ENCODE measurements at regions not wholly inside any gene's neighbourhood (a gene's known extent, or its start where the extent isn't known, plus 50 kb on each side); places are given as distances from the start of the nearest gene placed in this dataset.
"Not testable (repeated sequence)": the region's sequence is repeated elsewhere in the genome, so short reads cannot be mapped to it uniquely, and the experiment has no call there.

- Histone ChIP-seq H3K4me1 (ENCODE audit: control insufficient read depth, low read depth, low read length) (peaks cover 13% of the 10 kb centered on the region), H3K27ac (ENCODE audit: low read length) (no peak overlapping the region), H3K9me3 (ENCODE audit: control insufficient read depth, low read depth, low read length) (no peaks in the 10 kb centered on the region), H3K4me3 (ENCODE audit: low read length) (no peak overlapping the region), H3K36me3 (ENCODE audit: control insufficient read depth, low read depth, low read length) (no peaks in the 10 kb centered on the region), H3K27me3 (ENCODE audit: control insufficient read depth, insufficient read depth, low read length) (no peaks in the 10 kb centered on the region), H3K9ac (ENCODE audit: low read length) (no peak overlapping the region)
Observed at GRCh38 chr4:159684061-159684460, 581.2 kb downstream of the RAPGEF2 start.

GRCh38 chr4:159685340-159686092 lies 582.6 kb downstream of the RAPGEF2 start:
- Histone ChIP-seq H3K4me1 (ENCODE audit: control insufficient read depth, low read depth, low read length) (peaks cover 13% of the 10 kb centered on the region), H3K9ac (ENCODE audit: low read length) (no peak overlapping the region), H3K4me3 (ENCODE audit: low read length) (no peak overlapping the region), H3K36me3 (ENCODE audit: control insufficient read depth, low read depth, low read length) (no peaks in the 10 kb centered on the region), H3K9me3 (ENCODE audit: control insufficient read depth, low read depth, low read length) (no peaks in the 10 kb centered on the region), H3K27me3 (ENCODE audit: control insufficient read depth, insufficient read depth, low read length) (no peaks in the 10 kb centered on the region), H3K27ac (ENCODE audit: low read length) (no peak overlapping the region)

- no peak overlapping the region for H3K9ac ChIP-seq (ENCODE audit: low read length)
- H3K27me3 ChIP-seq (ENCODE audit: control insufficient read depth, insufficient read depth, low read length), result no peaks in the 10 kb centered on the region
- H3K9me3 ChIP-seq (ENCODE audit: control insufficient read depth, low read depth, low read length), result no peaks in the 10 kb centered on the region
- no peak overlapping the region for H3K4me3 ChIP-seq (ENCODE audit: low read length)
- peaks cover 13% of the 10 kb centered on the region for H3K4me1 ChIP-seq (ENCODE audit: control insufficient read depth, low read depth, low read length)
- no peaks in the 10 kb centered on the region for H3K36me3 ChIP-seq (ENCODE audit: control insufficient read depth, low read depth, low read length)
- H3K27ac ChIP-seq (ENCODE audit: low read length), result no peak overlapping the region
Observed at GRCh38 chr4:159689526-159689925, 586.6 kb downstream of the RAPGEF2 start.

GRCh38 chr4:159697322-159698283 lies 594.7 kb downstream of the RAPGEF2 start:
- Histone ChIP-seq H3K27ac (ENCODE audit: low read length) (no peak overlapping the region), H3K9me3 (ENCODE audit: control insufficient read depth, low read depth, low read length) (no peaks in the 10 kb centered on the region), H3K4me3 (ENCODE audit: low read length) (no peak overlapping the region), H3K4me1 (ENCODE audit: control insufficient read depth, low read depth, low read length) (no peaks in the 10 kb centered on the region), H3K36me3 (ENCODE audit: control insufficient read depth, low read depth, low read length) (no peaks in the 10 kb centered on the region), H3K27me3 (ENCODE audit: control insufficient read depth, insufficient read depth, low read length) (no peaks in the 10 kb centered on the region), H3K9ac (ENCODE audit: low read length) (no peak overlapping the region)

- H3K9ac ChIP-seq (ENCODE audit: low read length), result no peak overlapping the region
- H3K9me3 ChIP-seq (ENCODE audit: control insufficient read depth, low read depth, low read length), result no peaks in the 10 kb centered on the region
- H3K27me3 ChIP-seq (ENCODE audit: control insufficient read depth, insufficient read depth, low read length), result no peaks in the 10 kb centered on the region
- H3K36me3 ChIP-seq (ENCODE audit: control insufficient read depth, low read depth, low read length), result no peaks in the 10 kb centered on the region
- no peak overlapping the region for H3K4me3 ChIP-seq (ENCODE audit: low read length)
- H3K4me1 ChIP-seq (ENCODE audit: control insufficient read depth, low read depth, low read length), result no peaks in the 10 kb centered on the region
- no peak overlapping the region for H3K27ac ChIP-seq (ENCODE audit: low read length)
Observed at GRCh38 chr4:159698336-159698735, 595.5 kb downstream of the RAPGEF2 start.

- Histone ChIP-seq H3K36me3 (ENCODE audit: control insufficient read depth, low read depth, low read length) (no peaks in the 10 kb centered on the region), H3K4me3 (ENCODE audit: low read length) (no peak overlapping the region), H3K27me3 (ENCODE audit: control insufficient read depth, insufficient read depth, low read length) (no peaks in the 10 kb centered on the region), H3K9ac (ENCODE audit: low read length) (no peak overlapping the region), H3K9me3 (ENCODE audit: control insufficient read depth, low read depth, low read length) (no peaks in the 10 kb centered on the region), H3K27ac (ENCODE audit: low read length) (no peak overlapping the region), H3K4me1 (ENCODE audit: control insufficient read depth, low read depth, low read length) (no peaks in the 10 kb centered on the region)
Observed at GRCh38 chr4:159702200-159702599, 599.3 kb downstream of the RAPGEF2 start.

- Histone ChIP-seq H3K9me3 (ENCODE audit: control insufficient read depth, low read depth, low read length) (no peaks in the 10 kb centered on the region), H3K9ac (ENCODE audit: low read length) (no peak overlapping the region), H3K4me1 (ENCODE audit: control insufficient read depth, low read depth, low read length) (no peaks in the 10 kb centered on the region), H3K36me3 (ENCODE audit: control insufficient read depth, low read depth, low read length) (no peaks in the 10 kb centered on the region), H3K27me3 (ENCODE audit: control insufficient read depth, insufficient read depth, low read length) (no peaks in the 10 kb centered on the region), H3K27ac (ENCODE audit: low read length) (no peak overlapping the region), H3K4me3 (ENCODE audit: low read length) (no peak overlapping the region)
Observed at GRCh38 chr4:159705334-159705733, 602.5 kb downstream of the RAPGEF2 start.

- no peak overlapping the region for H3K4me3 ChIP-seq (ENCODE audit: low read length)
- no peak overlapping the region for H3K9ac ChIP-seq (ENCODE audit: low read length)
- no peaks in the 10 kb centered on the region for H3K9me3 ChIP-seq (ENCODE audit: control insufficient read depth, low read depth, low read length)
- no peaks in the 10 kb centered on the region for H3K4me1 ChIP-seq (ENCODE audit: control insufficient read depth, low read depth, low read length)
- no peak overlapping the region for H3K27ac ChIP-seq (ENCODE audit: low read length)
- no peaks in the 10 kb centered on the region for H3K27me3 ChIP-seq (ENCODE audit: control insufficient read depth, insufficient read depth, low read length)
- no peaks in the 10 kb centered on the region for H3K36me3 ChIP-seq (ENCODE audit: control insufficient read depth, low read depth, low read length)
Observed at GRCh38 chr4:159706704-159707103, 603.8 kb downstream of the RAPGEF2 start.

- H3K4me1 ChIP-seq (ENCODE audit: control insufficient read depth, low read depth, low read length); H3K36me3 ChIP-seq (ENCODE audit: control insufficient read depth, low read depth, low read length); H3K4me3 ChIP-seq (ENCODE audit: low read length); H3K9ac ChIP-seq (ENCODE audit: low read length); H3K27ac ChIP-seq (ENCODE audit: low read length); H3K9me3 ChIP-seq (ENCODE audit: control insufficient read depth, low read depth, low read length); H3K27me3 ChIP-seq (ENCODE audit: control insufficient read depth, insufficient read depth, low read length): not testable (repeated sequence)
Observed at GRCh38 chr4:159715180-159715579, 612.3 kb downstream of the RAPGEF2 start.

- Histone ChIP-seq H3K27ac (ENCODE audit: low read length) (no peak overlapping the region), H3K36me3 (ENCODE audit: control insufficient read depth, low read depth, low read length) (no peaks in the 10 kb centered on the region), H3K9me3 (ENCODE audit: control insufficient read depth, low read depth, low read length) (no peaks in the 10 kb centered on the region), H3K4me1 (ENCODE audit: control insufficient read depth, low read depth, low read length) (no peaks in the 10 kb centered on the region), H3K9ac (ENCODE audit: low read length) (no peak overlapping the region), H3K4me3 (ENCODE audit: low read length) (no peak overlapping the region), H3K27me3 (ENCODE audit: control insufficient read depth, insufficient read depth, low read length) (no peaks in the 10 kb centered on the region)
Observed at GRCh38 chr4:159719531-159719930, 616.7 kb downstream of the RAPGEF2 start.

GRCh38 chr4:159722052-159722451 lies 619.2 kb downstream of the RAPGEF2 start:
- no peaks in the 10 kb centered on the region for H3K36me3 ChIP-seq (ENCODE audit: control insufficient read depth, low read depth, low read length)
- no peaks in the 10 kb centered on the region for H3K27me3 ChIP-seq (ENCODE audit: control insufficient read depth, insufficient read depth, low read length)
- no peak overlapping the region for H3K9ac ChIP-seq (ENCODE audit: low read length)
- no peaks in the 10 kb centered on the region for H3K4me1 ChIP-seq (ENCODE audit: control insufficient read depth, low read depth, low read length)
- no peaks in the 10 kb centered on the region for H3K9me3 ChIP-seq (ENCODE audit: control insufficient read depth, low read depth, low read length)
- no peak overlapping the region for H3K27ac ChIP-seq (ENCODE audit: low read length)
- H3K4me3 ChIP-seq (ENCODE audit: low read length), result no peak overlapping the region

Measured in iPS-18a (cell line).